GM21447 (cell line): ENCODE measurements at regions not wholly inside any gene's neighbourhood (a gene's known extent, or its start where the extent isn't known, plus 50 kb on each side); places are given as distances from the start of the nearest gene placed in this dataset.

Source experiments
- ATAC-seq: cut with Tn5 transposase; IDR thresholded peaks from one replicate; pipeline ENCODE4 v1.9.1; 2021; ENCODE audit not compliant: unreplicated experiment

- no peak for ATAC-seq
Measured at GRCh38 chr2:67651565-67651964, 254.4 kb downstream of the ETAA1 start.

- ATAC-seq, result peak; percentile 83
Measured at GRCh38 chr2:67652679-67653078, 255.5 kb downstream of the ETAA1 start.

GRCh38 chr2:67656875-67657274, 259.7 kb downstream of the ETAA1 start:
- no peak for ATAC-seq

DNA sequence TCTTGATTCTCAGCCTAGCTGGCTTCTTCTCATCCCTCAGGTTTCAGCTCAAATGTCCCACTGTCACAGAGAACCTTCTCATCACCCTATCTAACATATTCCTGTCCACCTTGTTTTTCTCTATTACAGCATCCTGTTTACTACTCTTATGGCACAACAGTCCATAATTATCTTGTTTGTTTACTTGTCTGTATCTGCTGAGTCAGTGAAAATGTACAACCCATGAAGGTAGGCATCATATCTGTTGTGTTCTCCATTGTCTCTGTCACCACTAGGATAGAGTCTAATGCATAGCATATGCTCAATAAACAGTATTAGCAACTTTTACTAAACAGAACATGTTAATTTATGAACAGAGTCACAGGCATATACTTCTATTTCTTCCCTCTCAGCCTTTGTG, 261.7 kb downstream of the ETAA1 start:
- ATAC-seq, result no peak

DNA sequence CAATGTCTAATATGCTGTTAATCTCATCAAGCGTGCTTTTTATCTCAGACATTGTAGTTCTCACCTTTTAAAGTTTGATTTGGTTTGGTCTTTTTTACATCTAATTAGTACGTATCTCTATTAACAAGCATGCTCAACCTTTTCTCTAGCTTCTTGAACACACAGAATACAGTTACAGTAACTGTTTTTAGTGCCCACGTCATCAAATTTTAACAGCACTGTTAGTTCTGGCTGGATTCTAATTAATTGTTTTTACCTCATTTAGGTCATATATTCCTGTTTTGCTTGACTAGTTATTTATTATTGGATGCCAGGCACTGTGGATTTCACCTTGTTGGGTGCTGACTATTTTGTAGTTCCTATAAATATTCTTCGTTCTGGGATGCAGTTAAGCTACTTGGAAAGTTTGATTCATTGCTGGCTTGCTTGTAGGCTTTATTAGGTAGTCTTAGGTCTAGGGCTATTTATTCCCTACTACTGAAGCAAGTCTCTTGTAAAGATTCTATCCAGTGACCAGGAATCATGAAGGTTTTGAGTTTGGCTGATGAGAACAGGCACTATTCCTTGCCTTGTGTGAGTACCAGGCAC, 263.0 kb downstream of the ETAA1 start:
- ATAC-seq, result no peak

- ATAC-seq, result no peak
Measured at GRCh38 chr2:67660871-67661270, 263.7 kb downstream of the ETAA1 start.

DNA sequence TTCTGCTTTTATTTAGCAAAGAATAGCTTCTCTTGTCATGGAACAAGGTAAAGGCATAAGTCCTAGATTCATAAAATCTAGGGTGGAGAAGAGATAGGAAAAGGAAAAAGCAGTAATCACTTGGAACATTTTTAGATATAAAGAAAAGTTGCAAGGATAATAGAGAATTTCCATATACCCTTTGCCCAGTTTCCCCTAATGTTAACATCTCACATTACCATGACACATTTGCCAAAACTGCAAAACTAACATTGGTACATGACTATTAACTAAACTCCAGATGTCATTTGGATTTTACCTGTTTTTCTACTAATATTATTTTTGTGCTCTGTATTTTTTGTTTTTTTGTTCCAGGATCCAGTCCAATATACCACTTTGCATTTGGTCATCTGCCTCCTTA, 265.1 kb downstream of the ETAA1 start:
- no peak for ATAC-seq

GRCh38 chr2:67663776-67664175, 266.6 kb downstream of the ETAA1 start:
- ATAC-seq, result no peak

- ATAC-seq, result no peak
Measured at GRCh38 chr2:67666386-67667053, 269.4 kb downstream of the ETAA1 start.

DNA sequence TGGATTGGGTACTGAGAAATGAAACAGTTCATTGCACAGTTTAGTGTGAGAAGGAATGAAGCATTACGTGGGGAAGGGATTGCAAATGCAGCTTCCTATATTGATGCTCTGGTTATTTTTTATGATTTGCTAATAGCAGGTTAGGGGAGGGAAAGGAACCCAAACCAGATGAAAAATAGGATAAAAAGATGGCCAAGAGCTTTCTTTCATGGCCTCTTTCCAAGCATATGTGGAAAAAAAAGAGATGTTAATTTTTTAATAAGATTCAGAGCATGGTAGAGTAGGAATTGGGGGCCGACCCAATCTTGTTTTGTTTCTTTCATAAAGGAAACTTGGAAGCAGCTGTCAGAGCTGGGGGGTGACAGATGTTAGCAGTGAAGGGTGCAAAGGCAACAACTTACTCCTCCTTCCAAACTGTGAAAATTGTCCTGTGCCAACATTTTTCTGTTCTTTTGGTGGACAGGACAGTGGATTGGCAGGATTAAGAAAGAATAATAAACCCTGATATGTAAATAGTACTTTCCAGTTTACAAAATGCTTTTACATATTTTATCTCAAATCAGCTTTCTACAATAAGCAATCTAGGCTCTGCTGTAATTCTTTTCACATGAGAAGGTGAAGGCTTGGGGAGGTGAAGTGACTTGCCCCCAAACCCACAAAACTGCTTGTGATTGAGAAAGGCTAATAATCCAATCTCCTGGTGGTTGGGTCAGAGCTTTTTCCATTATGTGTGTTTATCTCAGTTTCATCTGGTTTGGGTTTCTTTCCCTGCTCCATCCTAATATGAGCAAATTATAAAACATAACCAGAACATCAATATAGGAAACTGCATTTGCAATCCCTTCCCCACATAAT, 270.1 kb downstream of the ETAA1 start:
- no peak for ATAC-seq

- no peak for ATAC-seq
Measured at GRCh38 chr2:67668538-67668937, 271.4 kb downstream of the ETAA1 start.

GRCh38 chr2:67669168-67669567, 272.0 kb downstream of the ETAA1 start:
- ATAC-seq, result no peak

DNA sequence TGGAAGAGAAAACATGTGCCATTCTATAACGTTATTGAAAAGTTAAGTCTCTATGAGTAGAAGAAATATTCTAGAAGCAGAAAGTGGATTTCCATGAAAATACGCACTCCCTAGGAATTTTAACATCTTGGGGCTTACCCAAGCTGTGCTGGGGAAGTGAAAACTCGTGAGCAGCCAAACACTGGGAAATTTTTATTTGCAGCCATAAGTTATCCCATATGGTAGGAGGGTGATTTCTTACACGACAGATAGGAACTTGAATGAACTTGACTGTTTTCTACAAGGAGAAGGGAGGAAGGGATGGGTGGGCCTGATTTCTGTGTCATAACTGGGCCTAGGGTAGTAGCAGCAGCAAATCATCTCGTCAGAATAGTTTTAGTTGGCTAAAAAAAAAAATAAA, 272.6 kb downstream of the ETAA1 start:
- no peak for ATAC-seq

DNA sequence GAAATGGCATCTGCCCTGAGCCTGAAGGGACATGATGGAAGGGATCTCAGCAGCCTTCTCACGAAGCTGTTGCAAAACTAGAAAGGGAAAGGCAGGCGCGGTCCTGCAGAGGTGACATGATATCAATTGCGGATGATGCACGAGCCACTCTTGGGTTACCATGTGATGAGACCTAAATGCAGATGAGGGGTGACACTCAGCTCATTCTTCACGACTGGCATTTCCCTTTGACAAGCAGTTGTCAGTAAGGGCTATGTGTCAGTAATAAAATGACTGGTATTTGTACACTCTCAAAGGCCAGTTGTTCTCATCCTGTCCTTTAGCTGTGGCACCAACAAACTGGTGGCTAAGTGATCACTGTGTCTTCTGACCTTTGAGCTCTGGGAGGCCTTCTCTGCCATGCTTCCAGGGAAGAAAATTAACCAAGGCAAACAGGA, 273.6 kb downstream of the ETAA1 start:
- ATAC-seq, result no peak

GRCh38 chr2:67671464-67672450, 274.6 kb downstream of the ETAA1 start:
- ATAC-seq, result no peak

DNA sequence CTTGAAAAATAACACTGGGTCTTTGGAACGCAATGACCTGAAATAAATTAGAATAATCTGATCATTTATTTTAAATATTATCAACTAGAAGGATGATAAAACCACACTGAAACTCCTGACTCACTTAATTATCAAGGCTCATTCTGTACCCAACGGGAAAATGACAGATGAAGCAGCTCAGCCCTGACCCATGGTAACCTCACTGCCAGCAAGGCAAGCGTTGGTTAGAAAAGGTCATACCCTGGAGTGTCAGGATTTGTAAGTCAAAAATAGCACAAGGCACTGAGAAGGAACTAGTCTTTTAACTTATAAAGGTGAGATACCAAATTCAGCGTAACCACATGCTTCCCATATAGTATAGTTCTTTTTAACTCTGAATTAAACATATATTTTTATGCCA, 277.5 kb downstream of the ETAA1 start:
- no peak for ATAC-seq

DNA sequence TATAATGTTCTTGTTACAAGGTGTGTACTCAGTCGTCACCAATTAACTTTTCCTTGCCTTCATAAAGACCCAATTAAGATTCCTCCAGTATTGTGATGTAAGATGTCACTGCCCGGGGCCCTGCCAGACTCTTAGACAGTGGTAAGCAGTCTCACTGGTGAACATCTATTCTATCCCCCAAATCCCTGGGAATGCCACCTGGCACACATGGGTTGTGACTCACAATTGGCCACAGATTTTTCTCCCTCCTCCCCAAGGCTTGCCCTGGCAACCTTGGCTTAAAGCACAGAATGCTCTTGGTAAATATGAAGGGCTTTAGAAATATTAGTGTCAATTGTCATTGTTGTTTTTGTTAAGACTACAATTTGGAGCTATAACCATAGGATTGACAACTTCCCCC, 287.9 kb downstream of the ETAA1 start:
- no peak for ATAC-seq

GRCh38 chr2:67686254-67686653, 289.1 kb downstream of the ETAA1 start:
- no peak for ATAC-seq

DNA sequence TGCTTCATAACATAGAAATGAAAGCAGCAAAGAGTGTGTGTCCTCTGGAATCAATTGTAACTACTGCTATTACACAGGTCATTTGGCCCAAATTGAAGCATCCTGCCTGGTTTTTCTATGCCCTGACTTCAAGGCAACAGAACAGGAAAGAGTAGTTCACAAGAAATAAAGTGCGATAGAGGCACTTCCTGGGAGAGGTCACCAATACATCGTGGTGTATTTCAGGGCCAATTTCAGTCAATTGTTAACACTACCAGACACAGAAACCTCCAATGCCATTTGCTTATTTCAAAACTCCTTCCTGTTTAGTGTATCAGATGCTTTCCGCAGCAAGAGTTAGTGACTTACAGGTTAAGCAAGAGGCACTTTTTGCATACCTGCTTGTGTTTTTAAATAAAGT, 292.1 kb downstream of the ETAA1 start:
- no peak for ATAC-seq

- no peak for ATAC-seq
Measured at GRCh38 chr2:67689651-67690050, 292.5 kb downstream of the ETAA1 start.

DNA sequence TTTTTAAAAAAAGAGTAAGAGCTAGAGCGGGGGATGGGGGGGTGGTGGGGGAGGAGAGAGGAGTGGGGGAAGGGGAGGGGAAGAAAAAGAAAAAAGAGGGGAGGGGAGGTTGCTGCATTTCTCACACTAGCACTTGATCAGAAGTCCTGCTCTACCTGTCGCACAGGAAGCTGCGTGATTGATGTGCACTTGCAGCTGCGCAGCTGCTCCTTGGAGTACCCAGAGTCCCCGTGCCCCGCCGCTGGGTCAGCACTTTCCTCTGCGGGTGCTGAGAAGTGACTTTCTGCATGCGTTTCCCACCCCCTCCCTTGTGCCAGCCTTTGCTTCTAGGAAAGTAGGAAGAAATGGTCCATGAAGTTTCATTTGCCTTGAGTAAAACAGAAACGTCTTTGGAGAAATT, 297.3 kb downstream of the ETAA1 start:
- ATAC-seq, result no peak
